Testis (tissue), 2 donors: ENCODE measurements at regions not wholly inside any gene's neighbourhood (a gene's known extent, or its start where the extent isn't known, plus 50 kb on each side); places are given as distances from the start of the nearest gene placed in this dataset.

ENCODE experiments used
- CTCF ChIP-seq, 3 experiments: fragments of 450-650 bp in 2 of 3; fragments of 200-600 bp in 1 of 3; sonication (generic) in 1 of 3; IDR thresholded peaks; one replicate each; pipeline ENCODE4 v1.5.1; 2016 to 2019; ENCODE audit warnings: antibody characterized with exemption in 3 of 3, mild to moderate bottlenecking in 2 of 3, moderate library complexity in 1 of 3
- POLR2A ChIP-seq: fragments of 450-650 bp; IDR thresholded peaks from one replicate; pipeline ENCODE4 v1.6.1; 2017; ENCODE audit warnings: antibody characterized with exemption, mild to moderate bottlenecking, moderate library complexity

GRCh38 chr9:4421847-4422246 lies 68.4 kb upstream of the SLC1A1 start:
- TF ChIP-seq CTCF (IDR thresholded peaks at IDR 0.05): no peak
- no peak for TF ChIP-seq POLR2A
